Adrenal gland (tissue), 5 donors: ENCODE measurements at regions not wholly inside any gene's neighbourhood (a gene's known extent, or its start where the extent isn't known, plus 50 kb on each side); places are given as distances from the start of the nearest gene placed in this dataset.

Experiments used
- CTCF ChIP-seq, 6 experiments: fragments of 450-650 bp in 4 of 6; fragments of 200-600 bp in 2 of 6; sonication (generic) in 1 of 6; IDR thresholded peaks; 1 replicate in 5 of 6; 2 replicates in 1 of 6; pipeline versions ENCODE4 v1.5.1 to v1.8.0; 2016 to 2021; ENCODE audit warnings: antibody characterized with exemption in 6 of 6, mild to moderate bottlenecking in 2 of 6, moderate library complexity in 1 of 6
- POLR2A ChIP-seq, 2 donors: fragments of 450-650 bp; IDR thresholded peaks; one replicate each; pipeline ENCODE4 v1.6.1; 2017; ENCODE audit warnings: antibody characterized with exemption in 2 of 2, mild to moderate bottlenecking in 2 of 2, moderate library complexity in 1 of 2
- donor health status: DM: no; HTN: no; CAD: no.

GRCh38 chr7:52273685-52274610 lies 761.5 kb upstream of the POM121L12 start:
- TF ChIP-seq CTCF (IDR thresholded peaks at IDR 0.05) (no peak), POLR2A (IDR thresholded peaks at IDR 0.05) (no peak)
